HEK293 (cell line): ENCODE measurements at regions not wholly inside any gene's neighbourhood (a gene's known extent, or its start where the extent isn't known, plus 50 kb on each side); places are given as distances from the start of the nearest gene placed in this dataset.

Experiments used
- CTCF ChIP-seq: fragments of 450-650 bp; formaldehyde crosslinking; IDR thresholded peaks from 2 replicates; pipeline ENCODE4 v1.5.1; 2016; ENCODE audit warnings: missing biosample characterization, missing genetic modification characterization
- INSM2 ChIP-seq: fragments of 450-650 bp; formaldehyde crosslinking; IDR thresholded peaks from 2 replicates; pipeline ENCODE4 v1.5.1; 2016; ENCODE audit warnings: missing biosample characterization, missing genetic modification characterization
- ZBTB7A ChIP-seq: fragments of 450-650 bp; formaldehyde crosslinking; IDR thresholded peaks from 2 replicates; pipeline ENCODE4 v1.5.1; 2016; ENCODE audit warnings: low read depth, missing biosample characterization, missing genetic modification characterization
- ZNF211 ChIP-seq: fragments of 450-650 bp; formaldehyde crosslinking; IDR thresholded peaks from 2 replicates; pipeline ENCODE4 v1.5.1; 2016; ENCODE audit warnings: low read depth, missing biosample characterization, missing genetic modification characterization
- ZNF274 ChIP-seq, 2 experiments: fragments of 200-500 bp in 1 of 2; fragments of 450-650 bp in 1 of 2; sonication (Bioruptor generic) in 1 of 2; formaldehyde crosslinking in 1 of 2; IDR thresholded peaks; 2 replicates each; pipeline versions ENCODE4 v1.5.1 to v1.6.1; 2014 to 2016; ENCODE audit warnings: borderline replicate concordance in 1 of 2, inconsistent platforms in 1 of 2, low read length in 1 of 2, missing biosample characterization in 1 of 2, missing genetic modification characterization in 1 of 2
- ZNF416 ChIP-seq: fragments of 450-650 bp; formaldehyde crosslinking; IDR thresholded peaks from 2 replicates; pipeline ENCODE4 v1.5.1; 2016; ENCODE audit warnings: missing biosample characterization, missing genetic modification characterization

GRCh38 chr9:79210541-79211243 is 361.1 kb upstream of the TLE4 start:
- TF ChIP-seq CTCF (tag by site-specific recombination) (no peak), ZNF416 (no peak), INSM2 (no peak), ZBTB7A (tag by site-specific recombination) (no peak), ZNF274 (IDR thresholded peaks at IDR 0.05; ENCODE audit: low read length) (no peak), ZNF274 (tag by site-specific recombination; IDR thresholded peaks at IDR 0.05; ENCODE audit: borderline replicate concordance) (no peak), ZNF211 (tag by site-specific recombination) (no peak)
